ENCODE measurements at regions not wholly inside any gene's neighbourhood (a gene's known extent, or its start where the extent isn't known, plus 50 kb on each side); places are given as distances from the start of the nearest gene placed in this dataset.

GRCh38 chr1:84060781-84061180 lies 61.8 kb upstream of the TTLL7 start:
- no peak for TF ChIP-seq CTCF (optimal IDR thresholded peaks at IDR 0.05 in 1 of 3, IDR thresholded peaks at IDR 0.05 in 1 of 3, conservative IDR thresholded peaks at IDR 0.05 in 1 of 3; ENCODE audit: extremely low read depth in 1 of 3, insufficient read depth in 2 of 3, low read length in 3 of 3)
- TF ChIP-seq EZH2 (IDR thresholded peaks at IDR 0.05; ENCODE audit: low read length), result no peak
- no peaks in the 10 kb centered on the region for H3K9me1 ChIP-seq (ENCODE audit: control insufficient read depth, extremely low read depth, insufficient read depth, low read length)
- H3K9ac ChIP-seq (ENCODE audit: control insufficient read depth, extremely low read depth, insufficient read depth, low read length), result no peak overlapping the region
- no peaks in the 10 kb centered on the region for H3K9me3 ChIP-seq (ENCODE audit: control insufficient read depth, low read depth, low read length)
- H3K27me3 ChIP-seq (ENCODE audit: control insufficient read depth, extremely low read depth, insufficient read depth, low read length), result no peaks in the 10 kb centered on the region
- FAIRE-seq, result no peak
- H4K20me1 ChIP-seq (ENCODE audit: control insufficient read depth, extremely low read depth, insufficient read depth, low read length), result no peaks in the 10 kb centered on the region
- no peak overlapping the region for H3K27ac ChIP-seq (ENCODE audit: control insufficient read depth, insufficient read depth, low read length)
- H3K4me1 ChIP-seq (ENCODE audit: control insufficient read depth, extremely low read depth, insufficient read depth, low read length), result peaks cover 19% of the 10 kb centered on the region
- dilution Hi-C loops (cut with MboI; ENCODE audit: extremely low pct_ligation_motif_present, low sequenced_read_pairs), result no loop called here
- no peak overlapping the region for H3K4me3 ChIP-seq (ENCODE audit: control insufficient read depth in 2 of 3, extremely low read depth in 1 of 3, insufficient read depth in 2 of 3, low read depth in 1 of 3, low read length in 3 of 3)
- no peaks in the 10 kb centered on the region for H3K79me2 ChIP-seq (ENCODE audit: control insufficient read depth, insufficient read depth, low read length)
- DNase-seq (ENCODE audit: low read depth, low spot score), result no peak
- no peaks in the 10 kb centered on the region for H3K36me3 ChIP-seq (ENCODE audit: control insufficient read depth in 2 of 2, extremely low read depth in 1 of 2, insufficient read depth in 2 of 2, low read length in 2 of 2)
- H3K4me2 ChIP-seq (ENCODE audit: control insufficient read depth, extremely low read depth, insufficient read depth, low read depth, low read length), result no peak overlapping the region
- H2AFZ ChIP-seq (ENCODE audit: control insufficient read depth, low read length), result no peak overlapping the region

GRCh38 chr1:84048820-84049219 lies 49.9 kb upstream of the TTLL7 start:
- Histone ChIP-seq H3K9me3 (ENCODE audit: control insufficient read depth, low read depth, low read length) (no peaks in the 10 kb centered on the region), H3K9ac (ENCODE audit: control insufficient read depth, extremely low read depth, insufficient read depth, low read length) (no peak overlapping the region), H3K36me3 (ENCODE audit: control insufficient read depth in 2 of 2, extremely low read depth in 1 of 2, insufficient read depth in 2 of 2, low read length in 2 of 2) (no peaks in the 10 kb centered on the region), H3K4me1 (ENCODE audit: control insufficient read depth, extremely low read depth, insufficient read depth, low read length) (no peaks in the 10 kb centered on the region), H3K4me2 (ENCODE audit: control insufficient read depth, extremely low read depth, insufficient read depth, low read depth, low read length) (no peak overlapping the region), H3K9me1 (ENCODE audit: control insufficient read depth, extremely low read depth, insufficient read depth, low read length) (no peaks in the 10 kb centered on the region), H3K27me3 (ENCODE audit: control insufficient read depth, extremely low read depth, insufficient read depth, low read length) (no peaks in the 10 kb centered on the region), H3K27ac (ENCODE audit: control insufficient read depth, insufficient read depth, low read length) (no peak overlapping the region), H3K4me3 (ENCODE audit: control insufficient read depth in 2 of 3, extremely low read depth in 1 of 3, insufficient read depth in 2 of 3, low read depth in 1 of 3, low read length in 3 of 3) (no peak overlapping the region), H4K20me1 (ENCODE audit: control insufficient read depth, extremely low read depth, insufficient read depth, low read length) (no peaks in the 10 kb centered on the region), H2AFZ (ENCODE audit: control insufficient read depth, low read length) (no peak overlapping the region), H3K79me2 (ENCODE audit: control insufficient read depth, insufficient read depth, low read length) (no peaks in the 10 kb centered on the region)
- no peak for TF ChIP-seq CTCF (optimal IDR thresholded peaks at IDR 0.05 in 1 of 3, IDR thresholded peaks at IDR 0.05 in 1 of 3, conservative IDR thresholded peaks at IDR 0.05 in 1 of 3; ENCODE audit: extremely low read depth in 1 of 3, insufficient read depth in 2 of 3, low read length in 3 of 3)
- no peak for TF ChIP-seq EZH2 (IDR thresholded peaks at IDR 0.05; ENCODE audit: low read length)
- DNase-seq (ENCODE audit: low read depth, low spot score) (no peak), FAIRE-seq (no peak)
- dilution Hi-C loops (cut with MboI; ENCODE audit: extremely low pct_ligation_motif_present, low sequenced_read_pairs), result no loop called here

Data from keratinocyte (primary cell).